ENCODE measurements at regions not wholly inside any gene's neighbourhood (a gene's known extent, or its start where the extent isn't known, plus 50 kb on each side); places are given as distances from the start of the nearest gene placed in this dataset.

DNA sequence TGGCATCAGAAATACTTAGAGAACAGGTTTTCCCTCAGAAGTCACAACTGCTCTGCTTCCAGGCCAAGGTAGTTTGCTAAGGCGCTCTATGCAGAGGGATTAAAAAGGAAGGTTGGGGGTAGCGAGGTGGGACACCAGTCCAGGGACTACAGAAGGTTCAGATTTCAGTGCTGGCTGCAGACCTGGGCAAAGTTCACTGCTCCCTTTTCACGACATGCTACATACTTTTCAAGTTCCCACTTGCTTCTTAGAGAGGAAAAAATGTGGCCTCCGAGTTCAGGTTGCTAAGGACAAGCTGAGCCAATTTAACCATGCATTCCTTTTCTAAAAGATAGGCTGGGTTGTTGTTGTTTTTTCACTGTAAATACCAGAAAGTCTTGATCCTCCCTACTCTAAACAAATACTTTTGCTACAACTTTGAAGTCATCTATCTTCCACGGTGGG lies 158.6 kb upstream of the NR2F2 start (continued):
- TF ChIP-seq ARID4B (CRISPR knock-in tag; IDR thresholded peaks at IDR 0.05; ENCODE audit: borderline replicate concordance) (no peak), KAT7 (CRISPR knock-in tag; IDR thresholded peaks at IDR 0.05; ENCODE audit: borderline replicate concordance) (no peak), GTF2I (CRISPR knock-in tag; conservative IDR thresholded peaks at IDR 0.05) (no peak)
- TF ChIP-seq, protein P1, sequence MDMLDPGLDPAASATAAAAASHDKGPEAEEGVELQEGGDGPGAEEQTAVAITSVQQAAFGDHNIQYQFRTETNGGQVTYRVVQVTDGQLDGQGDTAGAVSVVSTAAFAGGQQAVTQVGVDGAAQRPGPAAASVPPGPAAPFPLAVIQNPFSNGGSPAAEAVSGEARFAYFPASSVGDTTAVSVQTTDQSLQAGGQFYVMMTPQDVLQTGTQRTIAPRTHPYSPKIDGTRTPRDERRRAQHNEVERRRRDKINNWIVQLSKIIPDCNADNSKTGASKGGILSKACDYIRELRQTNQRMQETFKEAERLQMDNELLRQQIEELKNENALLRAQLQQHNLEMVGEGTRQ (CRISPR knock-in tag; IDR thresholded peaks at IDR 0.05), result no peak

GRCh38 chr15:96172417-96172816 lies 158.1 kb upstream of the NR2F2 start:
- CTCF ChIA-PET, result no interaction called here
- Mint-ChIP-seq H3K4me1 (peaks cover 2% of the 10 kb centered on the region), H3K4me3 (no peak overlapping the region), H3K9me3 (peaks cover 18% of the 10 kb centered on the region), H3K27me3 (ENCODE audit: low read depth) (peaks cover 17% of the 10 kb centered on the region), H3K36me3 (peaks cover 17% of the 10 kb centered on the region), H3K27ac (no peak overlapping the region)
- DNase-seq (ENCODE audit: low spot score) (no peak), ATAC-seq (no peak)
- POLR2A ChIA-PET, result no interaction called here
- no peak for TF ChIP-seq HMGA2 (CRISPR knock-in tag; IDR thresholded peaks at IDR 0.05)
- TF ChIP-seq GTF2I (CRISPR knock-in tag; conservative IDR thresholded peaks at IDR 0.05), result no peak
- TF ChIP-seq ZNF671 (CRISPR knock-in tag; IDR thresholded peaks at IDR 0.05), result no peak
- TF ChIP-seq ZNF317 (CRISPR knock-in tag; IDR thresholded peaks at IDR 0.05; ENCODE audit: borderline replicate concordance, low read depth), result no peak
- no peak for TF ChIP-seq FOXK1 (CRISPR knock-in tag; IDR thresholded peaks at IDR 0.05)
- TF ChIP-seq, protein P2, sequence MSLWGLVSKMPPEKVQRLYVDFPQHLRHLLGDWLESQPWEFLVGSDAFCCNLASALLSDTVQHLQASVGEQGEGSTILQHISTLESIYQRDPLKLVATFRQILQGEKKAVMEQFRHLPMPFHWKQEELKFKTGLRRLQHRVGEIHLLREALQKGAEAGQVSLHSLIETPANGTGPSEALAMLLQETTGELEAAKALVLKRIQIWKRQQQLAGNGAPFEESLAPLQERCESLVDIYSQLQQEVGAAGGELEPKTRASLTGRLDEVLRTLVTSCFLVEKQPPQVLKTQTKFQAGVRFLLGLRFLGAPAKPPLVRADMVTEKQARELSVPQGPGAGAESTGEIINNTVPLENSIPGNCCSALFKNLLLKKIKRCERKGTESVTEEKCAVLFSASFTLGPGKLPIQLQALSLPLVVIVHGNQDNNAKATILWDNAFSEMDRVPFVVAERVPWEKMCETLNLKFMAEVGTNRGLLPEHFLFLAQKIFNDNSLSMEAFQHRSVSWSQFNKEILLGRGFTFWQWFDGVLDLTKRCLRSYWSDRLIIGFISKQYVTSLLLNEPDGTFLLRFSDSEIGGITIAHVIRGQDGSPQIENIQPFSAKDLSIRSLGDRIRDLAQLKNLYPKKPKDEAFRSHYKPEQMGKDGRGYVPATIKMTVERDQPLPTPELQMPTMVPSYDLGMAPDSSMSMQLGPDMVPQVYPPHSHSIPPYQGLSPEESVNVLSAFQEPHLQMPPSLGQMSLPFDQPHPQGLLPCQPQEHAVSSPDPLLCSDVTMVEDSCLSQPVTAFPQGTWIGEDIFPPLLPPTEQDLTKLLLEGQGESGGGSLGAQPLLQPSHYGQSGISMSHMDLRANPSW (CRISPR knock-in tag; conservative IDR thresholded peaks at IDR 0.05; ENCODE audit: low read depth), result no peak
- TF ChIP-seq ATF6 (CRISPR knock-in tag; IDR thresholded peaks at IDR 0.05), result no peak
- TF ChIP-seq ZMAT4 (CRISPR knock-in tag; IDR thresholded peaks at IDR 0.05), result no peak
- no peak for TF ChIP-seq PRRX2 (CRISPR knock-in tag; IDR thresholded peaks at IDR 0.05)
- TF ChIP-seq GABPB1 (CRISPR knock-in tag; IDR thresholded peaks at IDR 0.05), result no peak
- TF ChIP-seq, protein P3, sequence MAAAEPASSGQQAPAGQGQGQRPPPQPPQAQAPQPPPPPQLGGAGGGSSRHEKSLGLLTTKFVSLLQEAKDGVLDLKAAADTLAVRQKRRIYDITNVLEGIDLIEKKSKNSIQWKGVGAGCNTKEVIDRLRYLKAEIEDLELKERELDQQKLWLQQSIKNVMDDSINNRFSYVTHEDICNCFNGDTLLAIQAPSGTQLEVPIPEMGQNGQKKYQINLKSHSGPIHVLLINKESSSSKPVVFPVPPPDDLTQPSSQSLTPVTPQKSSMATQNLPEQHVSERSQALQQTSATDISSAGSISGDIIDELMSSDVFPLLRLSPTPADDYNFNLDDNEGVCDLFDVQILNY (CRISPR knock-in tag; IDR thresholded peaks at IDR 0.05), result no peak
- TF ChIP-seq ZNF396 (CRISPR knock-in tag; IDR thresholded peaks at IDR 0.05; ENCODE audit: borderline replicate concordance), result no peak
- no peak for TF ChIP-seq OVOL2 (CRISPR knock-in tag; IDR thresholded peaks at IDR 0.05; ENCODE audit: borderline replicate concordance)
- no peak for TF ChIP-seq GRHL2 (CRISPR knock-in tag; IDR thresholded peaks at IDR 0.05; ENCODE audit: insufficient replicate concordance, severe bottlenecking)
